ENCODE measurements at regions not wholly inside any gene's neighbourhood (a gene's known extent, or its start where the extent isn't known, plus 50 kb on each side); places are given as distances from the start of the nearest gene placed in this dataset.
A peak's percentile ranks its signal among the peaks of the same experiment; 100 is the strongest.

- no peak for DNase-seq
Measured at GRCh38 chr10:123952099-123952498, 60.5 kb upstream of the CPXM2 start.

DNA sequence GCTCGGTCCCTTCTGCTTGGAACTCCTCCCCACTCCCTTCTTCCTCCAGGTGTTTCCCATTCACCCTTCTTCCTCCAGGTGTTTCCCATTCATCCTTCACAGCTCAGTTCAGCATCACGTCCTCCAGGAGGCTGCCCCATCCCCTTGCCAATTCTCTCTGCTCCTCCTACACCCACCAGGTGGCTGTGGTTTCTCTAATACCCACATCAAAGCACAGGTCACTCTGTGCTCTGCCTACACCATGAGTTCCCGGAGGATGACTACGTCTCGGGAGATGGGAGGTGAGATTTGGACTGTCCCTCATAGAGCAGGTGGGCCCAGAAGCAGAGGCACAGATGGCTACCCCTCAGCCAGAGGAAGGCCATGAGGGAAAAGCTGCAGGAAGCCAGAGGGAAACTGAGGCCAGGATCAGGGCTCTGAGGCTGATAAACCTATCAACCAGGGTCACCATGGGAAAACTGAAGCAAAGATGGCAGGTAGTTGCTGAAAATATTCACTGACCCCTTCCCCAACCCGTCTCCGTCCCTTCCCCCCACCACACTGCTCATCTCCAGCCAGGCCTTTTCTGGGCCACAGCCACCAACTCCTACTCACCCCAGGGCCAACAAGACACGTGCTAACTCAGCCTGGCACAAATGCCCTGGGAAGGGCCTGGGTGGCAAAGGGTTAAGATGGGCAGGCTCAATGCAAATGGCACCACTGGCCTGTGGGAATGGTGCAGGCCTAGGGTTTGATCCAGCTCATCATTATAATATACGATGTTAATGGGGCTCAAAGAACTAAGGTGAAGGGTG is 56.6 kb upstream of the CPXM2 start:
- DNase-seq, result no peak

- peak; percentile 27 for DNase-seq
Measured at GRCh38 chr10:123945325-123945920, 53.8 kb upstream of the CPXM2 start.

GRCh38 chr10:123944661-123945060 is 53.1 kb upstream of the CPXM2 start:
- DNase-seq, result no peak

DNA sequence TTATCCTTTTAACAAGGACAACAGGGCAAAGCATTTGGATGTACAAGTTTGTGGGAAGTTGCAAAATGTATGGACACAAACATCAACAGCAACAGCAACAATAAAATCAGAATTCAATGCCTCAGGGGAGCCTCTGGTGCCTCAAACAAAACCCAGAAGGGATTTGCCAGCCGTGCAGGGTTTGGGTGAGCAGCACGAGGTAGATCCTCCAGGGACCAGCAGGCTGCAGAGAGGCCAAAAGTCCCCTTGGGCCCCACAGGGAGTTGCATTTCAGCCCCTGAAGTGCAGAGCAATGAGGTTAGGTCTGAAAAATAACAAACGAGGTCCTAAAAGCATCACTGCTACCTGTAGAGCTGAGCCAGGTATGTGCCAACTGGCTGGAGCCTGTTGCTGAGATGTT is 51.7 kb upstream of the CPXM2 start:
- DNase-seq, result no peak

GRCh38 chr10:123942114-123942861 is 50.7 kb upstream of the CPXM2 start:
- no peak for DNase-seq

All from NCI-H2171 (cell line).